MM.1S (cell line): ENCODE measurements at regions not wholly inside any gene's neighbourhood (a gene's known extent, or its start where the extent isn't known, plus 50 kb on each side); places are given as distances from the start of the nearest gene placed in this dataset.

Experiments
- EZH2 ChIP-seq: fragments of 300-600 bp; sonication (generic); optimal IDR thresholded peaks from 2 replicates; pipeline ENCODE3; 2017; ENCODE audit warnings: low read depth, mild to moderate bottlenecking, antibody characterized with exemption, low read length, mixed read lengths
- EZH2phosphoT487 ChIP-seq: fragments of 300-600 bp; sonication (generic); IDR thresholded peaks from 2 replicates; pipeline ENCODE4 v1.6.1; 2018; ENCODE audit warnings: antibody characterized with exemption, low read length
- TF ChIP-seq, protein P1 (sequence below): fragments of 300-600 bp; sonication (generic); IDR thresholded peaks from 2 replicates; pipeline ENCODE4 v1.5.1; 2016; ENCODE audit warnings: antibody characterized with exemption, low read length, mixed read lengths

DNA sequence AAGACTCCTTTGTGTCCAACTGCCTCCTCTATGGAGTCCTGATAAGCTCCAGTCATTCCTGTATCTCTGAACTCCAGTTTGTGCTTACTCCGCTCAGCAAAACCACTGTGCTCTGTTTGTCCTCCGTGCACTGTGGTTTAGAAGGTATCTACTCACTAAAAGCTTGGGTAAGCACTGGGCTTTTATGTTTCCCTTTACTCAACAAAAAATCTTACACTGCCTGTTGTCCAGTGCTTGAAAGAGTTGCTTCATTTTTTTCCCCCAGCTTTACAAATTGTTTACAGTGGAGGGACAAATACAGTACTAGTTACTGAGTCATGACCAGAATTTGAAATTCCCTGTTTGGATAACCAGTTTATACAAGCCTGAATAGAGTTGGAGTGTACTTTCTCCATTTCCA lies 545.3 kb upstream of the FAT1 start:
- TF ChIP-seq, protein P1, sequence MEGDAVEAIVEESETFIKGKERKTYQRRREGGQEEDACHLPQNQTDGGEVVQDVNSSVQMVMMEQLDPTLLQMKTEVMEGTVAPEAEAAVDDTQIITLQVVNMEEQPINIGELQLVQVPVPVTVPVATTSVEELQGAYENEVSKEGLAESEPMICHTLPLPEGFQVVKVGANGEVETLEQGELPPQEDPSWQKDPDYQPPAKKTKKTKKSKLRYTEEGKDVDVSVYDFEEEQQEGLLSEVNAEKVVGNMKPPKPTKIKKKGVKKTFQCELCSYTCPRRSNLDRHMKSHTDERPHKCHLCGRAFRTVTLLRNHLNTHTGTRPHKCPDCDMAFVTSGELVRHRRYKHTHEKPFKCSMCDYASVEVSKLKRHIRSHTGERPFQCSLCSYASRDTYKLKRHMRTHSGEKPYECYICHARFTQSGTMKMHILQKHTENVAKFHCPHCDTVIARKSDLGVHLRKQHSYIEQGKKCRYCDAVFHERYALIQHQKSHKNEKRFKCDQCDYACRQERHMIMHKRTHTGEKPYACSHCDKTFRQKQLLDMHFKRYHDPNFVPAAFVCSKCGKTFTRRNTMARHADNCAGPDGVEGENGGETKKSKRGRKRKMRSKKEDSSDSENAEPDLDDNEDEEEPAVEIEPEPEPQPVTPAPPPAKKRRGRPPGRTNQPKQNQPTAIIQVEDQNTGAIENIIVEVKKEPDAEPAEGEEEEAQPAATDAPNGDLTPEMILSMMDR: no peak
- TF ChIP-seq EZH2: no peak
- TF ChIP-seq EZH2phosphoT487: no peak
